ENCODE measurements at regions not wholly inside any gene's neighbourhood (a gene's known extent, or its start where the extent isn't known, plus 50 kb on each side); places are given as distances from the start of the nearest gene placed in this dataset.

DNA sequence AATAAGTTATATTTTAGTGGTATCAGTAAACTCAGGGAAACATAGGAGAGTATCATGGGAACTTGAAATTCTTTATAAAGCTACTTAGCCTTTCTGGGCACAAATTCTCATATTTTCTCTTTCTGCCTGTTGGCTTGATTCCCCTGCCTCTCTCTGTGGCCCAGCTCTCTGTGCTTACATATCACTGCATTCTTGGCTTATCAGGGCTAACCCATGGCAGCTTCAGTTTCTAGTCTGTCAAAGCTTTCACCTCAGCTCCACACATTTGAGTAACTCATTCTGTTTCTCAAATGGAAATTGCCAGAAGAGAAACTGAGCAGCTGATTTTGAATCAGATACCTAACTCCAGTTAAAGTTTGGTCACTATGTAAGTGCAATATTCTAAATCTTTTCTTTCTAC is 713.1 kb downstream of the DNAJB9 start:
- DNase-seq (ENCODE audit: low spot score) = no peak
- TF ChIP-seq, protein P1, sequence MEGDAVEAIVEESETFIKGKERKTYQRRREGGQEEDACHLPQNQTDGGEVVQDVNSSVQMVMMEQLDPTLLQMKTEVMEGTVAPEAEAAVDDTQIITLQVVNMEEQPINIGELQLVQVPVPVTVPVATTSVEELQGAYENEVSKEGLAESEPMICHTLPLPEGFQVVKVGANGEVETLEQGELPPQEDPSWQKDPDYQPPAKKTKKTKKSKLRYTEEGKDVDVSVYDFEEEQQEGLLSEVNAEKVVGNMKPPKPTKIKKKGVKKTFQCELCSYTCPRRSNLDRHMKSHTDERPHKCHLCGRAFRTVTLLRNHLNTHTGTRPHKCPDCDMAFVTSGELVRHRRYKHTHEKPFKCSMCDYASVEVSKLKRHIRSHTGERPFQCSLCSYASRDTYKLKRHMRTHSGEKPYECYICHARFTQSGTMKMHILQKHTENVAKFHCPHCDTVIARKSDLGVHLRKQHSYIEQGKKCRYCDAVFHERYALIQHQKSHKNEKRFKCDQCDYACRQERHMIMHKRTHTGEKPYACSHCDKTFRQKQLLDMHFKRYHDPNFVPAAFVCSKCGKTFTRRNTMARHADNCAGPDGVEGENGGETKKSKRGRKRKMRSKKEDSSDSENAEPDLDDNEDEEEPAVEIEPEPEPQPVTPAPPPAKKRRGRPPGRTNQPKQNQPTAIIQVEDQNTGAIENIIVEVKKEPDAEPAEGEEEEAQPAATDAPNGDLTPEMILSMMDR (IDR thresholded peaks at IDR 0.05) = no peak
- no peak overlapping the region for H3K4me3 ChIP-seq
- H3K27ac ChIP-seq = no peak overlapping the region

DNA sequence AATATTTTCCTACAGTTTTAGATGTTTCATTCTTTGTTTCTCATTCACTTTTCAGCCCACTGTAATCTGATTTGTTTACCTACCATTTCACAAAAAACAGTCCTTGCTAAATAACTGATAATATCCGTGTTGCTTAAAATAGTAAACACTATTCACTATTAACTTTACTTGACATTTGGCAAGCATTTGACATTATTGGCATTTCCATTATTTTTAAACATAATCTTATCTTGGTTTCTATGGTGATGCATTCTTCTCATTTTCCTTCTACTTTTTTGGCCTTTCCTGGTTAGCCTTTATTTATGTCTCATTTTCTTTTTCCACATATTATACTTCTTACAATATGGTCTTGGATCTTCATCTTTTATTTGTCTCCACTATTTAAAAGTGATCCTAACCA is 715.3 kb downstream of the DNAJB9 start:
- no peak for DNase-seq (ENCODE audit: low spot score)
- Histone ChIP-seq H3K27ac (peak overlapping the region in 1 of 2 donors; percentile 69), H3K4me3 (peak overlapping the region; percentile 12)
- TF ChIP-seq, protein P1 (IDR thresholded peaks at IDR 0.05) = no peak

- H3K4me3 ChIP-seq = no peak overlapping the region
- TF ChIP-seq, protein P1 (IDR thresholded peaks at IDR 0.05) = no peak
- no peak overlapping the region for H3K27ac ChIP-seq
- no peak for DNase-seq (ENCODE audit: low spot score)
Observed at GRCh38 chr7:109295158-109295557, 725.5 kb downstream of the DNAJB9 start.

DNA sequence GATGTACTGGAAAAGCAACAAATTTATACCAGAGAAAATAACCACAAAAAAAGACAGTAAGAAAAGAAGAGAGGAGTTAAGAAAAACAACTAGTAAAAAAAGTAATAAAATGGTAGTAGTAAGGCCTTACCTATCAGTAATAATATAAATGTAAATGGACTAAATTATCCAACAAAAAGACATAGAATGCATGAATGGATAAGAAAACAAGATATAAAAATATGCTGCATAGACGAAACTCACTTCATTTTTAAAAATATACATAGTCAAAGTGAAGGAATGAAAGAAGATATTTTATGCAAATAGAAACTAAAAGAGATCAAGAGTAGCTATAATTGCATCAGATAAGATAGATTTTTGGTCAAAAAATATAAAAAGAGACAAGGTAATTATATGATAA is 739.1 kb downstream of the DNAJB9 start:
- Histone ChIP-seq H3K27ac (no peak overlapping the region), H3K4me3 (no peak overlapping the region)
- DNase-seq (ENCODE audit: low spot score) = no peak
- TF ChIP-seq, protein P1 (IDR thresholded peaks at IDR 0.05) = no peak

DNA sequence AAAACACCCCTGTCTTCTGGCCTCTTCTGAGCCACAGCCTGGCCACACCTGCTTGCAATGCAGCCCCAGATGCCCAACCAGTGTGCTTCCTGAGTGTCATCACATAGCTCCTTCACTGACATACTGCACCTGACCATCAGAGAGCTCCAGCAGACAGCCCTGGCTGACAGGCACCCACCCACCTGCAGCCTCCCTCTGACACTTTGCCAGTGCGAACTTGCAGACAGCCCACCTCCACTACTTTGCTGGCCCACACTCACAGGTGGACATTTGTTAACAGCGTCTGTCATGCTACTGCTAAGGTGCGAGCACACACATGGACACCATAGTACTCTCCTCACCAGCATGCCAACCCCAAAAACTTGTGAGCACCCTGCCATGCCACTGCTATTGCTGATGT is 740.1 kb downstream of the DNAJB9 start:
- TF ChIP-seq, protein P1 (IDR thresholded peaks at IDR 0.05) = no peak
- Histone ChIP-seq H3K27ac (no peak overlapping the region), H3K4me3 (no peak overlapping the region)
- DNase-seq (ENCODE audit: low spot score) = peak; percentile 57

- TF ChIP-seq, protein P1 (IDR thresholded peaks at IDR 0.05) = no peak
- no peak overlapping the region for H3K27ac ChIP-seq
- no peak overlapping the region for H3K4me3 ChIP-seq
- no peak for DNase-seq (ENCODE audit: low spot score)
Observed at GRCh38 chr7:109318136-109318535, 748.5 kb downstream of the DNAJB9 start.

GRCh38 chr7:109322833-109323232 is 753.2 kb downstream of the DNAJB9 start:
- Histone ChIP-seq H3K27ac (no peak overlapping the region), H3K4me3 (no peak overlapping the region)
- DNase-seq (ENCODE audit: low spot score) = no peak
- TF ChIP-seq, protein P1 (IDR thresholded peaks at IDR 0.05) = no peak
